Type B pancreatic cell (in vitro differentiated cells): ENCODE measurements at regions not wholly inside any gene's neighbourhood (a gene's known extent, or its start where the extent isn't known, plus 50 kb on each side); places are given as distances from the start of the nearest gene placed in this dataset.

Experiments
- DNase-seq: peaks from one replicate; pipeline ENCODE4 v3.0.0; 2021; ENCODE audit warnings: mixed read lengths; ENCODE audit not compliant: unreplicated experiment; ENCODE audit errors: extremely low spot score
- H3K27ac Mint-ChIP-seq: 2 replicates; pipeline ENCODE4 v1.8.0; 2021; ENCODE audit warnings: mild to moderate bottlenecking, mixed read lengths
- H3K27me3 Mint-ChIP-seq: 2 replicates; pipeline ENCODE4 v1.8.0; 2021; ENCODE audit warnings: mixed read lengths
- H3K36me3 Mint-ChIP-seq: 2 replicates; pipeline ENCODE4 v1.8.0; 2021; ENCODE audit warnings: mixed read lengths
- H3K4me1 Mint-ChIP-seq: one replicate; pipeline ENCODE4 v1.8.0; 2021; ENCODE audit warnings: mixed read lengths; ENCODE audit not compliant: unreplicated experiment
- H3K4me3 Mint-ChIP-seq: 2 replicates; pipeline ENCODE4 v1.8.0; 2021; ENCODE audit warnings: mild to moderate bottlenecking, mixed read lengths
- H3K9me3 Mint-ChIP-seq: 2 replicates; pipeline ENCODE4 v1.8.0; 2021; ENCODE audit warnings: mixed read lengths
- CTCF ChIP-seq: fragments of 200-600 bp; sonication (generic); conservative IDR thresholded peaks from 2 replicates; pipeline ENCODE4 v1.5.0; 2021; ENCODE audit warnings: antibody characterized with exemption, mild to moderate bottlenecking

GRCh38 chr10:112078003-112078402, 105.6 kb downstream of the GPAM start:
- Mint-ChIP-seq H3K4me1 (no peaks in the 10 kb centered on the region), H3K36me3 (no peaks in the 10 kb centered on the region), H3K27ac (no peak overlapping the region), H3K27me3 (peaks cover 12% of the 10 kb centered on the region), H3K4me3 (no peak overlapping the region), H3K9me3 (no peaks in the 10 kb centered on the region)
- TF ChIP-seq CTCF, result no peak
- DNase-seq, result no peak

- TF ChIP-seq CTCF, result no peak
- Mint-ChIP-seq H3K27ac (no peak overlapping the region), H3K4me1 (no peaks in the 10 kb centered on the region), H3K4me3 (no peak overlapping the region), H3K9me3 (no peaks in the 10 kb centered on the region), H3K36me3 (no peaks in the 10 kb centered on the region), H3K27me3 (peaks cover 8% of the 10 kb centered on the region)
- DNase-seq, result no peak
Observed at GRCh38 chr10:112080231-112080630, 103.3 kb downstream of the GPAM start.

- Mint-ChIP-seq H3K9me3 (no peaks in the 10 kb centered on the region), H3K27me3 (peaks cover 10% of the 10 kb centered on the region), H3K4me3 (no peak overlapping the region), H3K27ac (no peak overlapping the region), H3K4me1 (no peaks in the 10 kb centered on the region), H3K36me3 (no peaks in the 10 kb centered on the region)
- TF ChIP-seq CTCF, result no peak
- no peak for DNase-seq
Observed at GRCh38 chr10:112082120-112082519, 101.4 kb downstream of the GPAM start.

GRCh38 chr10:112083472-112083871, 100.1 kb downstream of the GPAM start:
- no peak for TF ChIP-seq CTCF
- H3K4me1 Mint-ChIP-seq, result peaks cover 4% of the 10 kb centered on the region
- H3K36me3 Mint-ChIP-seq, result no peaks in the 10 kb centered on the region
- DNase-seq, result no peak
- H3K27me3 Mint-ChIP-seq, result peaks cover 11% of the 10 kb centered on the region
- H3K9me3 Mint-ChIP-seq, result no peaks in the 10 kb centered on the region
- H3K27ac Mint-ChIP-seq, result no peak overlapping the region
- H3K4me3 Mint-ChIP-seq, result no peak overlapping the region

GRCh38 chr10:112087953-112088456, 95.6 kb downstream of the GPAM start:
- DNase-seq, result no peak
- H3K27me3 Mint-ChIP-seq, result peaks cover 17% of the 10 kb centered on the region
- no peak overlapping the region for H3K27ac Mint-ChIP-seq
- peaks cover 4% of the 10 kb centered on the region for H3K4me1 Mint-ChIP-seq
- H3K4me3 Mint-ChIP-seq, result no peak overlapping the region
- TF ChIP-seq CTCF, result no peak
- H3K9me3 Mint-ChIP-seq, result no peaks in the 10 kb centered on the region
- H3K36me3 Mint-ChIP-seq, result no peaks in the 10 kb centered on the region

- no peaks in the 10 kb centered on the region for H3K9me3 Mint-ChIP-seq
- no peak for TF ChIP-seq CTCF
- peaks cover 21% of the 10 kb centered on the region for H3K27me3 Mint-ChIP-seq
- H3K36me3 Mint-ChIP-seq, result no peaks in the 10 kb centered on the region
- H3K4me3 Mint-ChIP-seq, result no peak overlapping the region
- H3K4me1 Mint-ChIP-seq, result peaks cover 4% of the 10 kb centered on the region
- no peak overlapping the region for H3K27ac Mint-ChIP-seq
- no peak for DNase-seq
Observed at GRCh38 chr10:112091703-112092102, 91.9 kb downstream of the GPAM start.
